GM18870 (cell line): ENCODE measurements at regions not wholly inside any gene's neighbourhood (a gene's known extent, or its start where the extent isn't known, plus 50 kb on each side); places are given as distances from the start of the nearest gene placed in this dataset.

Source experiments
- ATAC-seq: cut with Tn5 transposase; IDR thresholded peaks from one replicate; pipeline ENCODE4 v1.9.1; 2021; ENCODE audit warnings: moderate library complexity; ENCODE audit not compliant: unreplicated experiment

DNA sequence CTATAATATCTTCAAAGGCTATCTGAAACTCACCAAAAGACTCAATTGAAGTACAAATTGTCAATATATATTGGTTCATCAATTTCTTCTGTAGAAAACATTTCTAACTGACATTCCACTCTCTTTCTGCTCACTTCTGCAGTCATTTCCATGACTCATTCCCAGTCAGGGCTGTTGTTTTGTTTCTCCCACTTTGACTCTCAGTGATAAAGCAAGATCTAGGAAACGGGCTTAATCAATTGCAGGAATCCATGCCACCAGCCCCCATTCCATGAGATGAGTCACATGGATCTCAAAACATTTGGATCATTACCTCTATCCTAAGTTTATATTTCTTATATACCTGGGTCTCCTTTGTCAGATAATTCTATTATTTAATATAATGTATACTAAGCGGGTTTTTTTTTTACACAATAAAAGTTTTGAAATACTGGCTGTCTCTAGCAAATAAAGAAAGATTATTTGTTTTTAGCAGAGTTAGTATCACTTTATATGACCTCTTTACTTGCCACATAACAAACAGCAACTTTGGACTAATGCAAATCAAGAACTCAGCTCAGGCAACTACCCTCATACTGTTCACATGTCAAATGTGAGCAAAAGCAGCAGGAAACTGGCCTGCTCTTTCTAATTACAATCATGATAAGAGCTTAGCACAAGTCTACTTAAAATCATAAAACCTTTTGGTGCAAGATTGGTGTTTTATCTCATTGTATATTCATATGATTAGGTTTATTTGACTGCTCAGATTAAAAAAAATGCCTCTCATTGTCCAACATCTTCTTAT is 251.1 kb upstream of the PIK3C3 start:
- ATAC-seq, result no peak

DNA sequence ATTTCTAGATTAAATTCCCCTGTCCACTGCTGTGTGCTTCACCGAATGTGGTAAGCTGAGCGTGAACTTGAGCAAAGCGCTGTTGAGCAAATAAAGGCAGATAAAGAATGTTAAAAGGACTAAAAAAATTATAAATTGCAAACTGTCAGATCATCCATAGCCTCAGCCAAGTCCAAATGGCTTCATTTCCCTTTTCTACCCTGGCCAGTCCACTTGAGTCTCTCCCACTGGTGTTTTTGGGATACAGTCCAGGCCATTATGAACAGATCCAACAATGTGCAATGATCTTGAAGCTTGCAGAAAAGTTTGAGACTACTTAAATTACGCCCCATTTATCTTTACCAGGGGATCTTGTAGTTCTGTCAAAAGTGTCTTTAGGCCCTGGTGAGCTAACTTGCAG is 254.6 kb upstream of the PIK3C3 start:
- ATAC-seq, result no peak

DNA sequence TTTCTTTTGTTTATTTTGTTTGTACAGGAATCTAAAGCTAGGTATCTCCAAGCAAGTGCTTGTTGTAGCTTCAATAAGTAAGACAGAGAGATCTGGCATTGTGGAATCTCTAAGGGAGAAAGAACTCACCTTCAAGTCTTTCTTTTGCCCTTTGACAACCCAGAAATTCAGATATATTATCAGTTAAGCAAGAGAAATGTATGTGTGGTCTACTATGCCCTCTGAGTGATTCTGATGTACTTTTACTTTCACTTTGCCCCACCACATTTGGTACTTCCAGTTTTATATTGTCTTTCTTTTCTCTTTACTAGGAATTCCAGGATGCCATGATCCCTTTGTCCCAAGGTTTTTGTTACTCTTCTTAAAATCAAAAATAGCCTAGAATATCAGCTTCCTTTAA is 259.6 kb upstream of the PIK3C3 start:
- ATAC-seq, result no peak

DNA sequence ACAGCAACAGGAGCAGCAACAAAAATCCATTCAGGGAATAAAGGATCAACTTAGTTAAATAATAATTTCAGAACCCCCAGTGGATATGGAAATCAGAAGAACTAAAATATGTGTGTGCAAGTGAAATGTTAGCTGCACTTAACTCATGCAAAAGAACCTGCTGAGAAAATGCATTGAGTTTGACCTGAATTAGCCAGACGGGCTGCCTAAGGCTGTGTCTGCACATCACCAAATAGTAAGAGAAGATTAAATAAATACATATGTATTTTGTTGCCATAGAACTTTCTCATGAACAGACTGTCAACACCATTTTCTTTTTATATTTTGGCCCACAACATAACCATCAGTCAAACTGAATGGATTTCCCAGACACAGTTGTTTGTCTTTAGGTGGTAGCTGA is 262.0 kb upstream of the PIK3C3 start:
- ATAC-seq, result no peak

GRCh38 chr18:41690332-41691127 is 264.5 kb upstream of the PIK3C3 start:
- ATAC-seq, result no peak

DNA sequence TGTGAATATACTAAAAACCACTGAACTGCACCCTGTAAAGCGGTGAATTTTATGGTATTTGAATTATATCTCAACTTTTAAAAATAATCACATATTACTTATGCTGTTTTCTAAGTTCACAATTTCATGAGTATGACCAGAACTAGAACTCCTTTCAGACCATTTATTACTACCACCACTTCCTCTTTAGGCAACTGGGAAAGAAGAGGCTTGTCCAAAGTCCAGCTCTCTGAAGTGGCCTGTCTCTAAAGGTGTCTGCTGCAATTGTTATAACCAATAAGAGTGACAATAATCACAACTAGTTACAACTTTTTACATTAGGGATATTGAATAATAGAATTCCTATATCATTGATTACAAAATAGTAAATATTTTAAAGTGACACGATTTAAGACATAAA is 267.9 kb upstream of the PIK3C3 start:
- ATAC-seq, result no peak

GRCh38 chr18:41681138-41681880 is 273.7 kb upstream of the PIK3C3 start:
- ATAC-seq, result no peak

DNA sequence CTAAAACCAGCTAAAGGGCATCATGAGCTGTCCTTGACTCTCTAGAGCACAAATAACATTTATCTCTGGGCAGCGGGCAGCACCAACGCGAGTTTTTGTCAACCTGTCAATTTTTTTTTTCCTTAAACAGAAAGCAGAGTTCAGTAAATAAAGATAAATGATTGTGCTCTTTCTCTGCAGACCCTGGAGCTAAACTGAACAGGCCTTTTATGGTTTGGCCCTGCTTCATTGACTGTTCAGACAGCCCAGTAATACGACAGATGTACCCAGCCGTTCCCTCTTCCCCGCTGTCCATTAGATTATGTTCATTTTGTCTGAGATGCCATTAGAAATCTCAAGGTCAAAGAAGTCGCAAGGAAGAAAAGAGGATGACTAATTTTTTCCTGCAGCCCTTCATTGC is 280.5 kb upstream of the PIK3C3 start:
- no peak for ATAC-seq

DNA sequence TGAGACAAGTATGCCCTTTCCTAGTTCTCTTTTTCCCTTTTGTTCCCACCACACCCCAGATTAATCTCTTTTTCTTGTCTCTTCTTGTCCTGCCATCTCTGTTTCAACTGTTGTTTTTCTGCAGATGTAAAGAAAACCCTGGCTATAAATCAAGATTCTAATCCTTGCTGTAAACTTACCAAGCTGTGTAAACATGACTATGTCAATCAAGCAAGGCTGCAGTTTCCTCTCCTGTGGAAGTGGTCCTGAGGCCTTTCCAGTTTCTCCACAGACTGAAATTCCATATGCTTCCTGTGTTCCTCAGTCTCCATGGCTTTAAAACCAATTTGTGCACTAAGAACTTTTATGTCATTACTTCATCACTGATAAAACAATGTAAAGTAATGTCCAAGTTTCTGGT is 288.8 kb upstream of the PIK3C3 start:
- ATAC-seq, result no peak

DNA sequence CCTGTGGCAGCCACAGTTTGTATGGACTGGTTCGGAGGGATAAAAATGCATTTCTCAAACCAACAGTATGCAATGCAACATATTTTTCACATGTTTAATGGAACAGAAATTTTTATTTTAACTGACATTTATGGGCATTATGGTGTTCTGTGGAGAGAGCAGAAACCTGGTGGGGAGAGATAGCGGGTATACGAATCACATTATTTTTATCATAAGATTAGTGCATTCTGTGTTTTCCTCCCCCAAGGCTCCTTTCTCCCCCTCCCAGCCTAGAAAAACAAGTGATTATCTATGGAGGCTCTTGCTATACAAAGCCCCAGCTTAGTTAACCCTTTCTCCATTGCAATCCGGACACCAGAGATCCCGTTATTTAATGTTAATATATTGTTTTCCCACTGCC is 289.8 kb upstream of the PIK3C3 start:
- no peak for ATAC-seq

DNA sequence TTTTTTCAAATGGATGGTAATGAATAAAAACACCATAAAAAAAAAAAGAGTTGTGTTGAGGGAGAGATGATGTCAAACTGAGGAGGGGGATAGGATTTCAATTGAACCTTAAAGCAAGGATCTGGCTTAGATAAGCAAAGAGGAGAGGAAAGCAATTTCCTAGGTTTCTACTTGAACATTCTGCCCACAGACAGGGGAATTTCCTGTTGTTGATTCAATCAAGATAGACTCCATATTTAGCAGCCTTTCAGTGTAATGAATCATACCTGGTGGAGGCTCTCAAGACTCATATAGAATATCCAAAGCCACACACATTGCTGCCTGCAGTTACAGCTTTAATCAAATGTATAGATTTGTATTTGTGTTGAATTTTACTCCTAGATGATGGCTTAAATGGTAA is 294.4 kb upstream of the PIK3C3 start:
- ATAC-seq, result no peak

DNA sequence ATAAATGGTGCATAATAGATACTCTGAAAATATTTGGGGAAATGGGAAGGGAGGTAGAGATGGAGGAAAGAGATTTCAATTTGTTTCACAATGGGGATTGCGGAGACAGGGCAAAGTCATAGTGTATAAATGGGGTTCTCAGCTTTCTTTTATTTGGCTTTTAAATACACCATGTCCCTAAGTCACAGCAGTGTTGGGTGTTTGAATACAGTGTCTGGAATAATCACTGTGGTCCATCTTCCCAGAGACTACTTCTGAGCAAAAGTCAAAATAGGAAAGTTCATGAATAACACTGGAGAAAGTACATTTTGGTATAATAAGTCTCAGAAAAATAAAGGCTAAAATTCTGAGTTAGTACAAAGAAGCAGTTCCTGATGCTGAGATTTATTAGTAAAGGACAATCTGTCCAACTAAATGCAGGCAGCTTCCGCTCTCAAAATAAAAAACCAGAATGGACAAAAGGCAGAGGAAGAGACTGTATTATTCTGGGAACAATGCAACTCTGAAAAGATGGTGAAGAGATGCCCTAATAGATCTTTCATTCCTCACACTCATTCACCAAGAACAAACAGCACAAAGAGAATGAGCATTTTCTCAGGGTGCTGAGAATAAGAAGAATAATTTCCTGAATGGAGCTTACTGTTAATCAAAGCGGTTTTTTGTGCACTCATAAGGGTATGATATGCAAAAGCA is 295.4 kb upstream of the PIK3C3 start:
- no peak for ATAC-seq

GRCh38 chr18:41657189-41657588 is 297.8 kb upstream of the PIK3C3 start:
- ATAC-seq, result no peak

DNA sequence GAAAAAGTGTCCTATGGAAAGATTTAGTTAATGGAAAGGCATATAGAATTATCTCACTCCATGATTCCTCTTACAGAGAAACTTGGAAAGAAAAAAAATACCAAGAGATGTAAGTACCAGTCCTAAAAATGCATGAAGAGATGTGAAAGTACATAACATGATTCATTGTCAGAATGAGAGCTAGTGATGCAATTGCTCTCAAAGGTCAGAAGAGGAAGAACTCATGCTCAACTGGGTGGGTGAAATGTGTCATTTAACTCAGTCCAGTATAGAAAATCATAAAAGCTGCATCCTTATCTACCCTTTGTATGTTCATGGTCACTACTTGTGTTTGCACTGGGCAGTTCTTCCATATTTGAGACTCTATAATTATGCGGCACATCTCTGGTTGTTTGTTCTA is 300.0 kb upstream of the PIK3C3 start:
- no peak for ATAC-seq

DNA sequence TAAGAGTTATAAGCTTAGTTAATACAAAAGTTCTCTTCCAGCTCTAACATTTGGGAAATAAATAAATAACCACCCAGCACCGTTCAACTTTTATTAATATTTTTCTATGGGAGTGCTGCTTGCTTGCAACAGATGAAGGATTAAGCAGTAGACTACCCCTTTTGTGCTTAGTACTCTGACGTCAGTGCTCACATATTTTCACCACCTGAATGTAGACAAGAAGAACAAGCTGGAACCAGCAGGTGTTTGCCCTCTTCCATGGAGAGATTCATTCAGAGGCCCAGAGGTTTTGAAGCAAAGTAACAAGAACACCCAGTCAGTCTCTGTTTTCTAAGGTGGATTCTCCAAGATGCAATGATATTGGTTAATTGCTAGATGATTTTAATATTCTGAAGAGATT is 307.1 kb upstream of the PIK3C3 start:
- ATAC-seq, result no peak

- no peak for ATAC-seq
Measured at GRCh38 chr18:41646915-41647620, 308.0 kb upstream of the PIK3C3 start.

GRCh38 chr18:41645589-41646360 is 309.3 kb upstream of the PIK3C3 start:
- ATAC-seq, result no peak

GRCh38 chr18:41644466-41644865 is 310.6 kb upstream of the PIK3C3 start:
- no peak for ATAC-seq

DNA sequence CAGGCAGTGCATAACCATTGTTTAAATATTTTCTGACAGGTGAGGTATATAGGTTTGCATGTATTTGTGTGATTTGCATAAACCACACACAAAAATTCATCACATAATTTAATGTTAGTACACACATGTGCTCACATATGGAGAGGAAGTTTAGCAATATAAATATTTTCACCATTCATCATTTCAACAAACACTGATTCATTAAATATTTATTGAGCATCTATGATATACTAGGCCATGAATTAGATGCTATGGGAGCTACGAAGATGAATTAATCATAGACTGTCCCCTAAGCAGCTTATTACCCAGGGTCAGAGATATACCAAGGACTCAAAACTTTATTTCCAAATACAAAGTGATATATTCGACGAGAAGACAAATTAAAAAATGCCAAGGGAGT is 311.6 kb upstream of the PIK3C3 start:
- no peak for ATAC-seq

GRCh38 chr18:41642756-41643155 is 312.3 kb upstream of the PIK3C3 start:
- no peak for ATAC-seq
